ENCODE measurements at regions not wholly inside any gene's neighbourhood (a gene's known extent, or its start where the extent isn't known, plus 50 kb on each side); places are given as distances from the start of the nearest gene placed in this dataset.
A peak's percentile ranks its signal among the peaks of the same experiment; 100 is the strongest.

DNA sequence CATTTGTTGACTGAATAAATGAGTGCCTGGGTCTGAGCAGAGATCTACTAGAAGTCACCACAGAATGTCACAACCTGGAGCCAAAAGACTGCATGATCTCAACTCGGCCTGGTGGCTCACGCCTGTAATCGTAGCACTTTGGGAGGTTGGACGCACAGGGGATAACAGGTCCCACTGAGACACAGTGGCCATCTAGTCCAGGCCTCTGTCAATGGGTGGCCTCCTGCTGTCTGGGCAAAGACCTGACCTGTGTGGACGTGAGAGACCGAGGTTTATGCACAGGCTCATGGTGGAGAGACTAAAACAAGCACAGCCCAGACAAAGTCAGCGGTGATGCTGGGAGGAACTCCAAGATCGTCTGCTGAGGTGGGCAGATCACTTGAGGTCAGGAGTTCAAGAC, 103.0 kb upstream of the BACE2 start:
- DNase-seq (ENCODE audit: low spot score in 2 of 2), result no peak
- intact Hi-C loops (cut with DNase I), result loop anchor here (5.0 kb wide), 2 partner anchors 918 to 1097 kb away; no protein-coding TSS in a partner anchor
- no peaks in the 10 kb centered on the region for H3K36me3 ChIP-seq

DNA sequence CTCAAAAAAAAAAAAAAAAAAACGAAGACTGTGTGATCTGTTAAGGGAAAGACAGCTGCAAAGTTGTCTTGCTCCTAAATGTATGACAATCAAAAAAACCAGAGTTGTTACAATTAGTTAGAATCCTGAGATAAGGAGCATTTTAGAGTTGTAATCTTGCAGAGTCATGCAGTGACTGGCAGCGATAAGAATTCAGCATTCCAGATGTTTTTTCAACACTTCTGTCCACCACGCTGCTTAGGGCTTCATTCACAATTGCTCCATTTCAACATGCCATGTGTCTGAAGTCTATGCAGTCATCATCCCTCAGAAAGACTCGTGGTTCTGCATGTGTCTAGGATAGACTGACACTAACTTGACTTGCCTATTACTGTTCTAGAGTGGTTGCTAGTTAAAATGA, 102.4 kb upstream of the BACE2 start:
- intact Hi-C loops (cut with DNase I), result loop anchor here (5.0 kb wide), 1 partner anchor 918 kb away; no protein-coding TSS in a partner anchor
- TF ChIP-seq, protein P1, sequence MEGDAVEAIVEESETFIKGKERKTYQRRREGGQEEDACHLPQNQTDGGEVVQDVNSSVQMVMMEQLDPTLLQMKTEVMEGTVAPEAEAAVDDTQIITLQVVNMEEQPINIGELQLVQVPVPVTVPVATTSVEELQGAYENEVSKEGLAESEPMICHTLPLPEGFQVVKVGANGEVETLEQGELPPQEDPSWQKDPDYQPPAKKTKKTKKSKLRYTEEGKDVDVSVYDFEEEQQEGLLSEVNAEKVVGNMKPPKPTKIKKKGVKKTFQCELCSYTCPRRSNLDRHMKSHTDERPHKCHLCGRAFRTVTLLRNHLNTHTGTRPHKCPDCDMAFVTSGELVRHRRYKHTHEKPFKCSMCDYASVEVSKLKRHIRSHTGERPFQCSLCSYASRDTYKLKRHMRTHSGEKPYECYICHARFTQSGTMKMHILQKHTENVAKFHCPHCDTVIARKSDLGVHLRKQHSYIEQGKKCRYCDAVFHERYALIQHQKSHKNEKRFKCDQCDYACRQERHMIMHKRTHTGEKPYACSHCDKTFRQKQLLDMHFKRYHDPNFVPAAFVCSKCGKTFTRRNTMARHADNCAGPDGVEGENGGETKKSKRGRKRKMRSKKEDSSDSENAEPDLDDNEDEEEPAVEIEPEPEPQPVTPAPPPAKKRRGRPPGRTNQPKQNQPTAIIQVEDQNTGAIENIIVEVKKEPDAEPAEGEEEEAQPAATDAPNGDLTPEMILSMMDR (IDR thresholded peaks at IDR 0.05), result no peak
- Histone ChIP-seq H3K36me3 (no peaks in the 10 kb centered on the region), H3K4me3 (no peak overlapping the region), H3K27ac (no peak overlapping the region), H3K9me3 (no peaks in the 10 kb centered on the region), H3K4me1 (no peaks in the 10 kb centered on the region), H3K27me3 (no peaks in the 10 kb centered on the region)
- DNase-seq (ENCODE audit: low spot score in 2 of 2), result no peak

More for the DNA sequence above, 103.0 kb upstream of the BACE2 start:
- Histone ChIP-seq H3K4me3 (no peak overlapping the region), H3K27me3 (no peaks in the 10 kb centered on the region), H3K9me3 (no peaks in the 10 kb centered on the region), H3K4me1 (no peaks in the 10 kb centered on the region), H3K27ac (no peak overlapping the region)
- TF ChIP-seq, protein P1 (IDR thresholded peaks at IDR 0.05), result no peak

DNA sequence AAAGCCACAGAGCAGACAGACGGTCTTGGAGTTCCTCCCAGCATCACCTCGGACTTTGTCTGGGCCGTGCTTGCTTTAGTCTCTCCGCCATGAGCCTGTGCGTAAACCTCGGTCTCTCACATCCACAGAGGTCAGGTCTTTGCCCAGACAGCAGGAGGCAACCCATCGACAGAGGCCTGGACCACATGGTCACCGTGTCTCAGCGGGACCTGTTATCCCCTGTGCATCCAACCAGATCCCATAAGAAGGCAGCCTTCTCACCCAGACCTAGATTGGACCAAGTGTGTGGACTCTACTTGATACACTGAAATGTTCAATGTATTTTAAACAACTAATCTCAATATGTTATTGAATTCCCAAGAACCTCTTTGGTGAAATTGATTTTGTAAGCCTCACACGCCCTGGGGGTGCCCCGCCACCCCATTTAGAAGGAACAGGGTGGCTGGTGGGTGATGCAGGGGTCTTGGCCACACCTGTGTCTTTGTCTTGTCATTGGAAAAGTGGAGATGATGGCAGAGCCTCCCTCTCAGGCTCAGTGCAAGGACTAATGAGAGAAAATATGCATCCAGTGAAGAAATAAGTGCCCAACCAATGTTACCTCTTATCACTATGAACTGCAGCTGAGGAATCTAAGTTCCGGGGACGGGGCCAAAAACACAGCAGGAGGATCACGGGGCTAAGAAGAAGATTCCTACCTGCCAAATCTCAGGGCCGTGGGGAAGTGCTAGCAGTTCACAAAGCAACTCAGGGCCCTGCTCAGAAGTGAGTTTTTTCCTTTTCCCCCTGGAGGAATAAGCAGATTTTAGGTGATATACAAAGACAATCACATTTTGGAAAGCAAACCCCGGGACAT, 101.6 kb upstream of the BACE2 start:
- no peaks in the 10 kb centered on the region for H3K4me1 ChIP-seq
- H3K9me3 ChIP-seq, result no peaks in the 10 kb centered on the region
- no peak for DNase-seq (ENCODE audit: low spot score in 2 of 2)
- no peaks in the 10 kb centered on the region for H3K36me3 ChIP-seq
- TF ChIP-seq, protein P1 (IDR thresholded peaks at IDR 0.05), result no peak
- intact Hi-C loops (cut with DNase I), result loop anchor here (5.0 kb wide), 1 partner anchor 919 kb away; no protein-coding TSS in a partner anchor
- H3K4me3 ChIP-seq, result no peak overlapping the region
- no peak overlapping the region for H3K27ac ChIP-seq
- no peaks in the 10 kb centered on the region for H3K27me3 ChIP-seq

DNA sequence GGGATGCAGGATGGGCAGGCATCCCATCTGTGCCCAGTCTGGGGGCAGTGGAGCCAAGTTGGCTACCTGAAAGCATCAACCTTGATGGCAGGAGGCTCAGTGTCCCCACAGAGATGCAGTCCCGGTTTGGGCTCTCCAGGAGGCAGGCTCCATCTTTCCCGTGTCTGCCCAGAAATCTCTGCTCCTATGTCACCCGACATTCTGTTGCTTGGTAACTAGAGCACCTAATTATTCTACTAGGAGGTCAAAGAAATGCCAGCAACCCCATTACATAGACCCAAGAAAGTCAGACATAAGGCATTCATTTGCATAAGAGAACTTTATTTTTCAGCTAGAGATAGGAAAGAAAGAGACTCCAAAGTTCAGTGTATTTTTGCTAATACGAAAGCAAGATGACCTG, 100.3 kb upstream of the BACE2 start:
- intact Hi-C loops (cut with DNase I), result loop anchor here (5.0 kb wide), 1 partner anchor 920 kb away; no protein-coding TSS in a partner anchor
- Histone ChIP-seq H3K27ac (no peak overlapping the region), H3K4me3 (no peak overlapping the region), H3K27me3 (no peaks in the 10 kb centered on the region), H3K36me3 (no peaks in the 10 kb centered on the region), H3K4me1 (no peaks in the 10 kb centered on the region), H3K9me3 (no peaks in the 10 kb centered on the region)
- TF ChIP-seq, protein P1 (IDR thresholded peaks at IDR 0.05), result no peak
- DNase-seq (ENCODE audit: low spot score in 2 of 2), result no peak

- Histone ChIP-seq H3K36me3 (no peaks in the 10 kb centered on the region), H3K27me3 (no peaks in the 10 kb centered on the region), H3K9me3 (no peaks in the 10 kb centered on the region), H3K4me1 (no peaks in the 10 kb centered on the region), H3K27ac (no peak overlapping the region), H3K4me3 (peak overlapping the region; percentile 37 to 45)
- intact Hi-C loops (cut with DNase I), result loop anchor here (5.0 kb wide), 1 partner anchor 921 kb away; no protein-coding TSS in a partner anchor
- DNase-seq (ENCODE audit: low spot score in 2 of 2), result no peak
- TF ChIP-seq, protein P1 (IDR thresholded peaks at IDR 0.05), result no peak
Measured at GRCh38 chr21:41068496-41068895, 99.5 kb upstream of the BACE2 start.
